GM18951 (cell line): ENCODE measurements at regions not wholly inside any gene's neighbourhood (a gene's known extent, or its start where the extent isn't known, plus 50 kb on each side); places are given as distances from the start of the nearest gene placed in this dataset.

Experiments used
- POLR2A ChIP-seq: IDR thresholded peaks from 4 replicates; pipeline ENCODE4 v1.6.1; 2011; ENCODE audit warnings: mild to moderate bottlenecking; ENCODE audit not compliant: insufficient read length, insufficient read depth; ENCODE audit errors: extremely low read depth
- in situ Hi-C: fragments of 300-500 bp; cut with MboI; formaldehyde crosslinking; loops from one replicate; pipeline ENCODE4 v1.12.0; 2022; ENCODE audit warnings: low sequenced_read_pairs, mixed read lengths, inconsistent platforms; ENCODE audit not compliant: unreplicated experiment

- in situ Hi-C loops: no loop called here
- TF ChIP-seq POLR2A: no peak
These were observed 103.7 kb downstream of the IRS2 start for GRCh38 chr13:109682534-109683244.

- TF ChIP-seq POLR2A: no peak
- in situ Hi-C loops: no loop called here
These were observed 105.5 kb downstream of the IRS2 start for GRCh38 chr13:109680930-109681329.

- in situ Hi-C loops: no loop called here
- TF ChIP-seq POLR2A: no peak
These were observed 106.1 kb downstream of the IRS2 start for GRCh38 chr13:109680288-109680687.

- in situ Hi-C loops: no loop called here
- no peak for TF ChIP-seq POLR2A
These were observed 107.9 kb downstream of the IRS2 start for GRCh38 chr13:109678459-109678858.

- TF ChIP-seq POLR2A: no peak
- in situ Hi-C loops: no loop called here
These were observed 109.2 kb downstream of the IRS2 start for GRCh38 chr13:109677206-109677605.

- in situ Hi-C loops: no loop called here
- no peak for TF ChIP-seq POLR2A
These were observed 112.9 kb downstream of the IRS2 start for GRCh38 chr13:109673477-109673876.

GRCh38 chr13:109672545-109672944 is 113.8 kb downstream of the IRS2 start:
- in situ Hi-C loops: no loop called here

GRCh38 chr13:109671919-109672318 is 114.5 kb downstream of the IRS2 start:
- in situ Hi-C loops: no loop called here
- TF ChIP-seq POLR2A: no peak

More at GRCh38 chr13:109672545-109672944, 113.8 kb downstream of the IRS2 start:
- TF ChIP-seq POLR2A: no peak

GRCh38 chr13:109670776-109671175 is 115.6 kb downstream of the IRS2 start:
- in situ Hi-C loops: no loop called here
- no peak for TF ChIP-seq POLR2A

GRCh38 chr13:109669956-109670355 is 116.4 kb downstream of the IRS2 start:
- TF ChIP-seq POLR2A: no peak

GRCh38 chr13:109669234-109669612 is 117.2 kb downstream of the IRS2 start:
- in situ Hi-C loops: no loop called here
- TF ChIP-seq POLR2A: no peak

More at GRCh38 chr13:109669956-109670355, 116.4 kb downstream of the IRS2 start:
- in situ Hi-C loops: no loop called here

GRCh38 chr13:109668433-109669233 is 117.8 kb downstream of the IRS2 start:
- in situ Hi-C loops: no loop called here
- TF ChIP-seq POLR2A: no peak

GRCh38 chr13:109667807-109668291 is 118.5 kb downstream of the IRS2 start:
- TF ChIP-seq POLR2A: no peak
- in situ Hi-C loops: no loop called here

GRCh38 chr13:109667056-109667455 is 119.3 kb downstream of the IRS2 start:
- in situ Hi-C loops: no loop called here
- TF ChIP-seq POLR2A: no peak

- no peak for TF ChIP-seq POLR2A
- in situ Hi-C loops: no loop called here
These were observed 119.7 kb downstream of the IRS2 start for GRCh38 chr13:109666656-109667055.
